Endothelial cell of umbilical vein (primary cell): ENCODE measurements at regions not wholly inside any gene's neighbourhood (a gene's known extent, or its start where the extent isn't known, plus 50 kb on each side); places are given as distances from the start of the nearest gene placed in this dataset.

ENCODE experiments used
- BruUV-seq: library from RNA; stranded (reverse); fragments of 400-500 nt; replicated peaks from 2 replicates; lab custom pipeline; 2021; lab: Mats Ljungman, UMichigan
- CTCF ChIA-PET: fragments of 300-600, 350-600 bp; sonication (Branson Sonifier 250); formaldehyde crosslinking; loops from one replicate; lab custom pipeline; 2021; ENCODE audit warnings: antibody characterized with exemption, inconsistent platforms; lab: Charles Lee
- POLR2A ChIA-PET: fragments of 300-600, 350-600 bp; sonication (Branson Sonifier 250); formaldehyde crosslinking; loops from one replicate; lab custom pipeline; 2021; ENCODE audit warnings: antibody characterized with exemption, inconsistent platforms; lab: Charles Lee
- DNase-seq: peaks from one replicate; pipeline ENCODE4 v3.0.0-alpha.2; 2011; ENCODE audit warnings: low read depth, low spot score
- FAIRE-seq: peaks from 2 replicates; lab custom pipeline; 2011; peaks lifted over from hg19 to GRCh38; lab: Jason Lieb, UNC
- H2AFZ ChIP-seq: 2 replicates; pipeline ENCODE4 v1.6.0; 2012; ENCODE audit warnings: low read depth, low read length, control low read depth, inconsistent platforms
- H3K27ac ChIP-seq: 2 replicates; pipeline ENCODE4 v1.5.1; 2011; ENCODE audit warnings: low read depth, mild to moderate bottlenecking, control low read depth, low read length, moderate library complexity; ENCODE audit not compliant: insufficient read depth
- H3K27me3 ChIP-seq, 2 experiments: 2 replicates each; pipeline versions ENCODE4 v1.6.0 to v1.6.1; 2011; ENCODE audit warnings: low read length in 2 of 2, mixed read lengths in 1 of 2; ENCODE audit not compliant: control insufficient read depth in 2 of 2, insufficient read depth in 2 of 2
- H3K36me3 ChIP-seq, 2 experiments: 2 replicates in 1 of 2; 3 replicates in 1 of 2; pipeline ENCODE4 v1.5.1; 2011; ENCODE audit warnings: low read length in 2 of 2, mild to moderate bottlenecking in 1 of 2, moderate library complexity in 1 of 2; ENCODE audit not compliant: control insufficient read depth in 2 of 2, insufficient read depth in 2 of 2; ENCODE audit errors: extremely low read depth in 1 of 2
- H3K4me1 ChIP-seq: 3 replicates; pipeline ENCODE4 v1.5.1; 2011; ENCODE audit warnings: mild to moderate bottlenecking, low read length; ENCODE audit not compliant: control insufficient read depth, insufficient read depth; ENCODE audit errors: extremely low read depth
- H3K4me2 ChIP-seq: 2 replicates; pipeline ENCODE4 v1.6.1; 2011; ENCODE audit warnings: low read length, control low read depth, mixed read lengths; ENCODE audit not compliant: insufficient read depth
- H3K4me3 ChIP-seq, 3 experiments: fragments of 200-600 bp in 1 of 3; sonication (generic), shearing (Covaris generic) in 1 of 3; replicated peaks in 1 of 3; 2 replicates each; pipeline ENCODE4 v1.5.1; 2011 to 2016; ENCODE audit warnings: control low read depth in 3 of 3, low read length in 3 of 3, mild to moderate bottlenecking in 2 of 3, inconsistent platforms in 1 of 3, low read depth in 1 of 3, moderate library complexity in 1 of 3; ENCODE audit not compliant: insufficient read depth in 1 of 3
- H3K79me2 ChIP-seq: 2 replicates; pipeline ENCODE4 v1.6.0; 2012; ENCODE audit warnings: low read length, inconsistent platforms; ENCODE audit not compliant: control insufficient read depth, insufficient read depth
- H3K9ac ChIP-seq: replicated peaks from 2 replicates; pipeline ENCODE3; 2011; ENCODE audit warnings: low read length, control low read depth; ENCODE audit not compliant: insufficient read depth; ENCODE audit errors: extremely low read depth
- H3K9me1 ChIP-seq: replicated peaks from 3 replicates; pipeline ENCODE4 v1.6.0; 2011; ENCODE audit warnings: mild to moderate bottlenecking, low read length; ENCODE audit not compliant: control insufficient read depth, insufficient read depth; ENCODE audit errors: extremely low read depth
- H3K9me3 ChIP-seq: replicated peaks from 2 replicates; pipeline ENCODE4 v1.5.1; 2012; ENCODE audit warnings: low read length, inconsistent platforms; ENCODE audit not compliant: control insufficient read depth, insufficient read depth
- H4K20me1 ChIP-seq: replicated peaks from 2 replicates; pipeline ENCODE3; 2011; ENCODE audit warnings: mild to moderate bottlenecking, low read length; ENCODE audit not compliant: control insufficient read depth, insufficient read depth; ENCODE audit errors: extremely low read depth
- EZH2 ChIP-seq: IDR thresholded peaks from 2 replicates; pipeline ENCODE4 v1.6.1; 2012; ENCODE audit warnings: borderline replicate concordance, low read depth, mild to moderate bottlenecking, moderate library complexity, low read length, inconsistent platforms; ENCODE audit not compliant: severe bottlenecking
- FOS ChIP-seq: IDR thresholded peaks from 2 replicates; pipeline ENCODE4 v1.6.1; 2011; ENCODE audit warnings: mild to moderate bottlenecking, low read length, moderate library complexity, borderline replicate concordance; ENCODE audit not compliant: insufficient read depth
- GATA2 ChIP-seq: IDR thresholded peaks from 2 replicates; pipeline ENCODE4 v1.7.0; 2011; ENCODE audit warnings: low read depth, mild to moderate bottlenecking, moderate library complexity, mixed read lengths, low read length; ENCODE audit not compliant: insufficient read length, insufficient read depth
- JUN ChIP-seq: IDR thresholded peaks from 2 replicates; pipeline ENCODE4 v1.6.1; 2011; ENCODE audit warnings: borderline replicate concordance, low read depth; ENCODE audit not compliant: insufficient read length, insufficient read depth
- MAX ChIP-seq: IDR thresholded peaks from 2 replicates; pipeline ENCODE4 v1.6.1; 2011; ENCODE audit not compliant: insufficient read depth, insufficient read length
- MYC ChIP-seq: IDR thresholded peaks from one replicate; pipeline ENCODE4 v1.6.1; 2011; ENCODE audit warnings: mild to moderate bottlenecking, low read depth, low read length
- POLR2A ChIP-seq: IDR thresholded peaks from 2 replicates; pipeline ENCODE4 v1.6.1; 2012; ENCODE audit warnings: low read depth, mild to moderate bottlenecking, control low read depth, low read length
- POLR2AphosphoS5 ChIP-seq: IDR thresholded peaks from 2 replicates; pipeline ENCODE4 v1.6.1; 2012; ENCODE audit warnings: low read depth, mild to moderate bottlenecking, control low read depth, low read length, moderate library complexity; ENCODE audit not compliant: insufficient read depth
- dilution Hi-C: fragments of 300-500 bp; cut with MboI; formaldehyde crosslinking; loops from one replicate; pipeline ENCODE4 v1.15.0; 2019; ENCODE audit warnings: low sequenced_read_pairs; ENCODE audit not compliant: extremely low pct_ligation_motif_present
- intact Hi-C: fragments of 100-400 bp; cut with micrococcal nuclease; formaldehyde crosslinking; loops from one replicate; pipeline ENCODE4 v1.10.0; 2022
- TF ChIP-seq, protein P1 (sequence below), 2 donors: IDR thresholded peaks; 1 replicate in 1 of 2; 2 replicates in 1 of 2; pipeline ENCODE4 v1.5.1; 2011; ENCODE audit warnings: low read length in 2 of 2, mild to moderate bottlenecking in 2 of 2, moderate library complexity in 2 of 2, control low read depth in 1 of 2, inconsistent platforms in 1 of 2, low read depth in 1 of 2; ENCODE audit not compliant: insufficient read depth in 1 of 2; ENCODE audit errors: extremely low read depth in 1 of 2

DNA sequence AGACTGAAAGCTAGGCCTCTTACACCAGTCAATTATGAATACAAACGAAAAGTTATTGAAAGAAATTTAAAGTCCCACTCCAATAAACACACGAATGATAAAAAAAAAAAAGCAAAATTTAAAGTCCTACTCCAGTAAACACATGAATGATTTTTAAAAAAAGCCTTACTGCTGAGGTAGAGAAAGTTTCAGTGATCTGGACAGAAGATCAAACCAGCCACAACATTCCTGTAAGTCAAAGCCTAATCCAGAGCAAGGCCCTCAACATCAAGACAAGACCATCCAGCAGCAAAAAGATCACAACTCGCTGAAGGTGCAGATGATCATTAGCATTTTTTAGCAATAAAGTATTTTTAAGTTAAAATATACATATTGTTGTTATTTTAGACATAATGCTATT, 95.6 kb upstream of the LIPC start:
- Histone ChIP-seq H3K36me3 (no peaks in the 10 kb centered on the region), H4K20me1 (no peaks in the 10 kb centered on the region), H3K9ac (no peak overlapping the region), H3K4me2 (no peak overlapping the region), H3K4me3 (no peak overlapping the region), H3K4me1 (peaks cover 17% of the 10 kb centered on the region), H3K79me2 (no peaks in the 10 kb centered on the region), H3K9me1 (no peaks in the 10 kb centered on the region), H3K27me3 (no peaks in the 10 kb centered on the region), H3K9me3 (no peaks in the 10 kb centered on the region), H3K27ac (no peak overlapping the region), H2AFZ (no peak overlapping the region)
- DNase-seq = no peak
- ChIA-PET POLR2A (no interaction called here), CTCF (no interaction called here)
- FAIRE-seq = no peak
- TF ChIP-seq, protein P1, sequence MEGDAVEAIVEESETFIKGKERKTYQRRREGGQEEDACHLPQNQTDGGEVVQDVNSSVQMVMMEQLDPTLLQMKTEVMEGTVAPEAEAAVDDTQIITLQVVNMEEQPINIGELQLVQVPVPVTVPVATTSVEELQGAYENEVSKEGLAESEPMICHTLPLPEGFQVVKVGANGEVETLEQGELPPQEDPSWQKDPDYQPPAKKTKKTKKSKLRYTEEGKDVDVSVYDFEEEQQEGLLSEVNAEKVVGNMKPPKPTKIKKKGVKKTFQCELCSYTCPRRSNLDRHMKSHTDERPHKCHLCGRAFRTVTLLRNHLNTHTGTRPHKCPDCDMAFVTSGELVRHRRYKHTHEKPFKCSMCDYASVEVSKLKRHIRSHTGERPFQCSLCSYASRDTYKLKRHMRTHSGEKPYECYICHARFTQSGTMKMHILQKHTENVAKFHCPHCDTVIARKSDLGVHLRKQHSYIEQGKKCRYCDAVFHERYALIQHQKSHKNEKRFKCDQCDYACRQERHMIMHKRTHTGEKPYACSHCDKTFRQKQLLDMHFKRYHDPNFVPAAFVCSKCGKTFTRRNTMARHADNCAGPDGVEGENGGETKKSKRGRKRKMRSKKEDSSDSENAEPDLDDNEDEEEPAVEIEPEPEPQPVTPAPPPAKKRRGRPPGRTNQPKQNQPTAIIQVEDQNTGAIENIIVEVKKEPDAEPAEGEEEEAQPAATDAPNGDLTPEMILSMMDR (IDR thresholded peaks at IDR 0.05; ENCODE audit: extremely low read depth in 1 of 2, insufficient read depth in 1 of 2, low read depth in 1 of 2, low read length in 2 of 2) = no peak
- TF ChIP-seq GATA2 (no peak), MAX (no peak), MYC (no peak), POLR2A (no peak), FOS (no peak), EZH2 (no peak), JUN (no peak), POLR2AphosphoS5 (no peak)
- dilution Hi-C loops = no loop called here
- no TSS peak for BruUV-seq
- intact Hi-C loops = no loop called here
